ENCODE measurements at regions not wholly inside any gene's neighbourhood (a gene's known extent, or its start where the extent isn't known, plus 50 kb on each side); places are given as distances from the start of the nearest gene placed in this dataset.

- TF ChIP-seq CREB1 (IDR thresholded peaks at IDR 0.05; ENCODE audit: low read depth), result no peak
Observed at GRCh38 chr2:81551040-81551634, 1246.6 kb upstream of the LRRTM1 start.

- TF ChIP-seq USF1 (IDR thresholded peaks at IDR 0.05), result no peak
- no peak for TF ChIP-seq ZBTB7A (IDR thresholded peaks at IDR 0.05; ENCODE audit: low read depth)
- peak; percentile 7; the same call in 1 of the 2 replicates for TF ChIP-seq CEBPB (IDR thresholded peaks at IDR 0.05)
Observed at GRCh38 chr2:81550277-81550676, 1245.7 kb upstream of the LRRTM1 start.

- TF ChIP-seq EGR1 (IDR thresholded peaks at IDR 0.05), result no peak
- TF ChIP-seq CREB1 (IDR thresholded peaks at IDR 0.05; ENCODE audit: low read depth), result no peak
- TF ChIP-seq MAX (IDR thresholded peaks at IDR 0.05), result no peak
- no peak for TF ChIP-seq TEAD4 (IDR thresholded peaks at IDR 0.05)
- TF ChIP-seq CEBPB (IDR thresholded peaks at IDR 0.05), result no peak
- no peak for TF ChIP-seq TAF1 (IDR thresholded peaks at IDR 0.05; ENCODE audit: low read depth)
- TF ChIP-seq REST (IDR thresholded peaks at IDR 0.05; ENCODE audit: low read depth), result no peak
- TF ChIP-seq RAD21 (IDR thresholded peaks at IDR 0.05; ENCODE audit: low read depth), result no peak
- TF ChIP-seq EP300 (IDR thresholded peaks at IDR 0.05; ENCODE audit: borderline replicate concordance), result no peak
- no peak for TF ChIP-seq ZBTB7A (IDR thresholded peaks at IDR 0.05; ENCODE audit: low read depth)
- TF ChIP-seq FOXM1 (IDR thresholded peaks at IDR 0.05; ENCODE audit: borderline replicate concordance, low read depth), result no peak
- TF ChIP-seq USF1 (IDR thresholded peaks at IDR 0.05), result no peak
- no peak for TF ChIP-seq YY1 (IDR thresholded peaks at IDR 0.05; ENCODE audit: low read depth)
- no peak for TF ChIP-seq NFIC (IDR thresholded peaks at IDR 0.05)
- no peak for TF ChIP-seq TCF12 (IDR thresholded peaks at IDR 0.05; ENCODE audit: low read depth)
Observed at GRCh38 chr2:81549646-81550045, 1245.1 kb upstream of the LRRTM1 start.

GRCh38 chr2:81545626-81546025, 1241.1 kb upstream of the LRRTM1 start:
- TF ChIP-seq NFIC (IDR thresholded peaks at IDR 0.05) (no peak), EP300 (IDR thresholded peaks at IDR 0.05; ENCODE audit: borderline replicate concordance) (no peak), CEBPB (IDR thresholded peaks at IDR 0.05) (no peak), RAD21 (IDR thresholded peaks at IDR 0.05; ENCODE audit: low read depth) (no peak), USF1 (IDR thresholded peaks at IDR 0.05) (no peak), TCF12 (IDR thresholded peaks at IDR 0.05; ENCODE audit: low read depth) (no peak), ZBTB7A (IDR thresholded peaks at IDR 0.05; ENCODE audit: low read depth) (no peak), TAF1 (IDR thresholded peaks at IDR 0.05; ENCODE audit: low read depth) (no peak), MAX (IDR thresholded peaks at IDR 0.05) (no peak), FOXM1 (IDR thresholded peaks at IDR 0.05; ENCODE audit: borderline replicate concordance, low read depth) (no peak), YY1 (IDR thresholded peaks at IDR 0.05; ENCODE audit: low read depth) (no peak), TEAD4 (IDR thresholded peaks at IDR 0.05) (no peak), REST (IDR thresholded peaks at IDR 0.05; ENCODE audit: low read depth) (no peak)

- no peak for TF ChIP-seq EP300 (IDR thresholded peaks at IDR 0.05; ENCODE audit: borderline replicate concordance)
- no peak for TF ChIP-seq CREB1 (IDR thresholded peaks at IDR 0.05; ENCODE audit: low read depth)
- no peak for TF ChIP-seq YY1 (IDR thresholded peaks at IDR 0.05; ENCODE audit: low read depth)
- TF ChIP-seq USF1 (IDR thresholded peaks at IDR 0.05), result no peak
- no peak for TF ChIP-seq TCF12 (IDR thresholded peaks at IDR 0.05; ENCODE audit: low read depth)
- no peak for TF ChIP-seq MAX (IDR thresholded peaks at IDR 0.05)
- no peak for TF ChIP-seq TEAD4 (IDR thresholded peaks at IDR 0.05)
Observed at GRCh38 chr2:81542119-81542518, 1237.6 kb upstream of the LRRTM1 start.
